HG02981 (cell line): ENCODE measurements at regions not wholly inside any gene's neighbourhood (a gene's known extent, or its start where the extent isn't known, plus 50 kb on each side); places are given as distances from the start of the nearest gene placed in this dataset.

Source experiments
- ATAC-seq: cut with Tn5 transposase; IDR thresholded peaks from one replicate; pipeline ENCODE4 v1.9.1; 2021; ENCODE audit warnings: mild to moderate bottlenecking, moderate library complexity; ENCODE audit not compliant: unreplicated experiment

- no peak for ATAC-seq
These were observed 67.8 kb upstream of the KLF4 start for GRCh38 chr9:107557236-107557990.

- ATAC-seq = no peak
These were observed 65.1 kb upstream of the KLF4 start for GRCh38 chr9:107554636-107555035.

GRCh38 chr9:107548298-107549142, 59.0 kb upstream of the KLF4 start:
- ATAC-seq = no peak

- no peak for ATAC-seq
These were observed 58.3 kb upstream of the KLF4 start for GRCh38 chr9:107547772-107548297.

- ATAC-seq = no peak
These were observed 57.7 kb upstream of the KLF4 start for GRCh38 chr9:107547303-107547702.

GRCh38 chr9:107546859-107547258, 57.3 kb upstream of the KLF4 start:
- ATAC-seq = no peak

- ATAC-seq = no peak
These were observed 55.5 kb upstream of the KLF4 start for GRCh38 chr9:107545036-107545435.

- ATAC-seq = no peak
These were observed 53.0 kb upstream of the KLF4 start for GRCh38 chr9:107542411-107543157.

- ATAC-seq = no peak
These were observed 52.0 kb upstream of the KLF4 start for GRCh38 chr9:107541523-107541922.

GRCh38 chr9:107540164-107540561, 50.6 kb upstream of the KLF4 start:
- no peak for ATAC-seq

GRCh38 chr9:107539427-107540163, 50.0 kb upstream of the KLF4 start:
- no peak for ATAC-seq
